ENCODE measurements at regions not wholly inside any gene's neighbourhood (a gene's known extent, or its start where the extent isn't known, plus 50 kb on each side); places are given as distances from the start of the nearest gene placed in this dataset.

DNA sequence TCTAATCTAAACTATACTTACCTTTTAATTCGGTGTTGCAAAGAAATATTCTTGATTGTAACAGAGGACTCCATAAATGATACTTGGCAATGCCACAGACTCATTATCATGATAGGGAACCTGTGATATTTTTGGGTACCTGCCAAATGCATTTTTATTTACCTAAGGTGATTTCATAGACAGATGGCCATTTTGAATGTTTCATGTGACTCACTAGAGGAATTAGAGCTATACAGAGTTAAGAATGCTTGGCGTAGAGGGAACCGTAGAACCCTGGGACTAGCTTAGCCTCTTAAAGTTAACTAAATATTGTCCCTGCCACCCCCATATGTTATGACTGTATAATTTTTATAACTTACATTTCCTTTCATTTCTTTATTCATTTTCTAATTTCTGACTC is 136.1 kb downstream of the DISP1 start:
- peak; percentile 58 for DNase-seq (ENCODE audit: low read depth)
- TF ChIP-seq, protein P1, sequence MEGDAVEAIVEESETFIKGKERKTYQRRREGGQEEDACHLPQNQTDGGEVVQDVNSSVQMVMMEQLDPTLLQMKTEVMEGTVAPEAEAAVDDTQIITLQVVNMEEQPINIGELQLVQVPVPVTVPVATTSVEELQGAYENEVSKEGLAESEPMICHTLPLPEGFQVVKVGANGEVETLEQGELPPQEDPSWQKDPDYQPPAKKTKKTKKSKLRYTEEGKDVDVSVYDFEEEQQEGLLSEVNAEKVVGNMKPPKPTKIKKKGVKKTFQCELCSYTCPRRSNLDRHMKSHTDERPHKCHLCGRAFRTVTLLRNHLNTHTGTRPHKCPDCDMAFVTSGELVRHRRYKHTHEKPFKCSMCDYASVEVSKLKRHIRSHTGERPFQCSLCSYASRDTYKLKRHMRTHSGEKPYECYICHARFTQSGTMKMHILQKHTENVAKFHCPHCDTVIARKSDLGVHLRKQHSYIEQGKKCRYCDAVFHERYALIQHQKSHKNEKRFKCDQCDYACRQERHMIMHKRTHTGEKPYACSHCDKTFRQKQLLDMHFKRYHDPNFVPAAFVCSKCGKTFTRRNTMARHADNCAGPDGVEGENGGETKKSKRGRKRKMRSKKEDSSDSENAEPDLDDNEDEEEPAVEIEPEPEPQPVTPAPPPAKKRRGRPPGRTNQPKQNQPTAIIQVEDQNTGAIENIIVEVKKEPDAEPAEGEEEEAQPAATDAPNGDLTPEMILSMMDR (IDR thresholded peaks at IDR 0.05; ENCODE audit: control insufficient read depth, extremely low read depth, insufficient read depth) = no peak
- no peak overlapping the region for H3K4me3 ChIP-seq (ENCODE audit: low read depth, low read length)

DNA sequence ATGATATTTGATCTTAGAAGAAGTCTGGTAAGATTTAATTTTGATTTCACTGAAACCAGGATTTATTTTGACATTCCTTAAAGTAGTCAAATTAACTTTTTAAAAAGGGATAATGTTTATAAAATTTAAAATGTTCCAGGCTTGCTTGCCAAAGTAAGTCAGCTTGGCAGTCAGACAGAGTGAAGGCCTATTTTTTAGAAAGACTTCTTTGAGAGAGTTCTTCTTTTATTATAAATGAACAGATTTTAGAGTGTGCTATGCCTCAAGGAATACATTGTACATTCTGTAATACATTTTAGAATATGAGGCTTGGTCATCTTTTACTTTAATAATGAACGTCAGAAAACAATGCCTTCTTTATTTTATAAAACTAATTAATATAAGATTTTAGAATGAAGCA is 138.7 kb downstream of the DISP1 start:
- no peak overlapping the region for H3K4me3 ChIP-seq (ENCODE audit: low read depth, low read length)
- no peak for DNase-seq (ENCODE audit: low read depth)
- TF ChIP-seq, protein P1 (IDR thresholded peaks at IDR 0.05; ENCODE audit: control insufficient read depth, extremely low read depth, insufficient read depth) = no peak

DNA sequence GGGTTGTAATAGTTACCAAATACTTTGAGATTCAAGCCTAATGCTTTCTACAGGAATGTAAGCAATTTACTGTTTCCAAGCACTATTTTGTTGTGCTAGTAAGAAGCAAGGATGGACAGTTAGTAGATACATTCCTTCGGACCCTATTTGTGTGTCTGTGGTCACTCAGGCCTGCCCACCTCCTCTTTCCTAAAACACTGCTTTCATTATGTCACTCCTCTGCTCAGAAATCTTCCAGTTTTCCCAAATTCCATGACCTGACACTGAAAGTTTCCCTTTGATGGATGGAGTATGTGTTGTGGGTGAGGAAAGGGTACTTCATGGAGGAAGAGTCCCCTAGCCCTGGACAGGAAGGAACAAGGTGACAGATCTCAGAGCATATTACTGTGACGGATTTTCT is 141.1 kb downstream of the DISP1 start:
- no peak for DNase-seq (ENCODE audit: low read depth)
- no peak overlapping the region for H3K4me3 ChIP-seq (ENCODE audit: low read depth, low read length)
- TF ChIP-seq, protein P1 (IDR thresholded peaks at IDR 0.05; ENCODE audit: control insufficient read depth, extremely low read depth, insufficient read depth) = no peak

DNA sequence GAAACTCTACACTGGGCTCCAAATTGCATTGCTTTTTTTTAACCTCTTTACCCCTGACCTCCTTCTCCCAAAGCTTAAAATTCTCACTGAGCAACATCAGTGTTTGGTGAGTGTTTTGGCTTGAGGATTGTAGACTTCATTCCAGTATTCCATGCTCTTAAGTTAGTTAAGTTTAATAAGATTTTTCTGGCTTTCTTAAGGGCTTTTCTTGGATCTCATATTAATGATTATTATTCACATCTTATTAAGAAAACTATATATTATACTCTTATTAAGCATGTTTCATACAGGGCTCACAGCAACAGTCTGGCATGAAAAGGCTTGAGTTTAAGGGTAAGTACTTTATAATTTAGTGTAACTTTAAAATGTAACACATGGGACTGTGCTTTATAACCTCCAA is 141.8 kb downstream of the DISP1 start:
- TF ChIP-seq, protein P1 (IDR thresholded peaks at IDR 0.05; ENCODE audit: control insufficient read depth, extremely low read depth, insufficient read depth) = no peak
- H3K4me3 ChIP-seq (ENCODE audit: low read depth, low read length) = no peak overlapping the region
- DNase-seq (ENCODE audit: low read depth) = no peak

DNA sequence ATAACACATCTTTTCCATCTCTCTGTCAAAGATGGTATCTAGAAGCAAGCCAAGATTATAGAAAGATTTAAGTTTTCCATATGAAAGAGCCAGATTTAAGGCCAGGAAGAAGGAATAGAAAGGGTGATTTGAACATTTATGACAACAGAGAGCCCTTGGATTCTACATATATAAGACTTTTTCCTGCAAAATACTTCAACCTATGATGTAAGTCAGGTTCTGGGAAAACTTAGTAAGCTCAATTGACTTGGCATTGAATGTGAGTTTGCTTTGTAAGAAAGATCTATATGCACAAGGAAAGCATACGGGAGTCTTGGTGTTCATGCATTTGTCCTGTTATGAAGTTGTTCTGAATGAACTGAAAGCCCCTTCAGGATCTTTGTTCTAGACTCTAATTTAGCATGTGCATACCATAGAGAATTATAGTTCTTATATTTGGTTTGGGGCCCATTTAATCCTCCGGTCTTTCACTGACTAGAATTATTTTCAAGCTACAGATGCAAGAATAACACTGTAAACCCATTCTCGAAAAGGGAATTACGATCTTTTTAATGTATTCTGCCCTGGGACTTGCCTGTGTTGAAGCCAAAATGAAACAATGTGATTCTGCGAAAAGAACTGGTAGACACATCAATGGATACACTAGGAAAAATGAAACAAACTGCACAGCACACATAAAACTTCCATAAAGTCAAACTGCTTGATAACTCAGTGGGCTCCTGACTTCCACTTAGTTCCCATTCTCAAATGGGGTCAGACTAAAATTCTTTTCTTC is 152.8 kb downstream of the DISP1 start:
- no peak overlapping the region for H3K4me3 ChIP-seq (ENCODE audit: low read depth, low read length)
- DNase-seq (ENCODE audit: low read depth) = no peak
- TF ChIP-seq, protein P1 (IDR thresholded peaks at IDR 0.05; ENCODE audit: control insufficient read depth, extremely low read depth, insufficient read depth) = no peak

DNA sequence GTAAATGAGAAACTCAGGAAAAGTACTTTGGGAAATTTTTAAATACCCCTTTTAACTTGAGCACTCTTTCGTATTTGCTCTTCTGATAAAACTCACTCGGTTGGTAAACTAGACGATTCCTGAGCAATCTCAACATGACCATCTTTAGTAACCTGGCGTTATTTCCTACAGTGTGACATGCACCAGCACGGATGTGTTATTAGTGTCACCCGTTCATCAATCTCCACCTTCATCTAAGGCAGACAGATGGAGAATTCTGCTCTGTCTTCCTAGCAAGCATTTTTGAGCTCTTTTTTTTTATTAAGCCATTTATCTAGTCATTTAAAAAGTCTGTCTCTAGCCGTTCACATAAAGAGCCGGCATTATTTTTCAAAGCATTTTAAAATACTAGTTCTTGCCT is 155.2 kb downstream of the DISP1 start:
- TF ChIP-seq, protein P1 (IDR thresholded peaks at IDR 0.05; ENCODE audit: control insufficient read depth, extremely low read depth, insufficient read depth) = no peak
- no peak overlapping the region for H3K4me3 ChIP-seq (ENCODE audit: low read depth, low read length)
- no peak for DNase-seq (ENCODE audit: low read depth)

DNA sequence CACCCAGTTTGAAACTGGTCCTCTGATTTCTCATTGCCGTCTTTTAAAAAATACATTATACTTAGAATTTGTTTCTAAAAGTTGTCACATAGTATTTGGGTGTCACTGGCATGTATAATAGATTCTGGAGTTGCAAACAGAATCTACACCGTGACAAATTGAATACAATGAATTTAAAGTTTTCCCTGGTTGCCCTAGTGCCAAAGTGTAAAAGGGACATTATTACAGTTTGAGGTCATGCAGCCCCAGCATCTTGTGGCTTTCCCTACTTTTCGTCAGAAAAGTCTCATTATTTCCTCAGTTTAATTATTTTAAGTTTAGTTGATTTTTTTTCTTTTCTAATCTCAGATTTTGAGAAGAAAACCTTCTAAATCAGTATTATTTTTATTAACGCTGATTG is 155.9 kb downstream of the DISP1 start:
- no peak overlapping the region for H3K4me3 ChIP-seq (ENCODE audit: low read depth, low read length)
- TF ChIP-seq, protein P1 (IDR thresholded peaks at IDR 0.05; ENCODE audit: control insufficient read depth, extremely low read depth, insufficient read depth) = no peak
- no peak for DNase-seq (ENCODE audit: low read depth)
